GM21526 (cell line): ENCODE measurements at regions not wholly inside any gene's neighbourhood (a gene's known extent, or its start where the extent isn't known, plus 50 kb on each side); places are given as distances from the start of the nearest gene placed in this dataset.

ENCODE experiments used
- ATAC-seq: cut with Tn5 transposase; IDR thresholded peaks from one replicate; pipeline ENCODE4 v1.9.1; 2021; ENCODE audit warnings: moderate library complexity; ENCODE audit not compliant: unreplicated experiment, low FRiP score

GRCh38 chr20:24277196-24277595 is 192.2 kb upstream of the SYNDIG1 start:
- no peak for ATAC-seq

GRCh38 chr20:24275946-24276705 is 193.3 kb upstream of the SYNDIG1 start:
- no peak for ATAC-seq

GRCh38 chr20:24273251-24273650 is 196.2 kb upstream of the SYNDIG1 start:
- no peak for ATAC-seq

- no peak for ATAC-seq
Observed at GRCh38 chr20:24261351-24261750, 208.1 kb upstream of the SYNDIG1 start.

GRCh38 chr20:24257171-24257570 is 212.3 kb upstream of the SYNDIG1 start:
- no peak for ATAC-seq

GRCh38 chr20:24256307-24256706 is 213.1 kb upstream of the SYNDIG1 start:
- ATAC-seq: no peak

- ATAC-seq: no peak
Observed at GRCh38 chr20:24254480-24254879, 214.9 kb upstream of the SYNDIG1 start.

- ATAC-seq: no peak
Observed at GRCh38 chr20:24253321-24253720, 216.1 kb upstream of the SYNDIG1 start.

GRCh38 chr20:24245094-24245493 is 224.3 kb upstream of the SYNDIG1 start:
- no peak for ATAC-seq

GRCh38 chr20:24242763-24243162 is 226.7 kb upstream of the SYNDIG1 start:
- no peak for ATAC-seq

- no peak for ATAC-seq
Observed at GRCh38 chr20:24241466-24241865, 228.0 kb upstream of the SYNDIG1 start.

- no peak for ATAC-seq
Observed at GRCh38 chr20:24236963-24237362, 232.5 kb upstream of the SYNDIG1 start.

GRCh38 chr20:24236201-24236600 is 233.2 kb upstream of the SYNDIG1 start:
- ATAC-seq: no peak

GRCh38 chr20:24235296-24236175 is 233.9 kb upstream of the SYNDIG1 start:
- no peak for ATAC-seq

GRCh38 chr20:24227600-24227999 is 239.0 kb upstream of the GGTLC1 start:
- no peak for ATAC-seq

GRCh38 chr20:24212494-24212893 is 223.9 kb upstream of the GGTLC1 start:
- ATAC-seq: no peak

- ATAC-seq: no peak
Observed at GRCh38 chr20:24211972-24212371, 223.4 kb upstream of the GGTLC1 start.

- no peak for ATAC-seq
Observed at GRCh38 chr20:24210356-24210755, 221.8 kb upstream of the GGTLC1 start.

GRCh38 chr20:24208652-24209051 is 220.1 kb upstream of the GGTLC1 start:
- ATAC-seq: no peak

GRCh38 chr20:24207803-24208300 is 219.3 kb upstream of the GGTLC1 start:
- no peak for ATAC-seq

- no peak for ATAC-seq
Observed at GRCh38 chr20:24206995-24207394, 218.4 kb upstream of the GGTLC1 start.
